CMK (cell line): ENCODE measurements at regions not wholly inside any gene's neighbourhood (a gene's known extent, or its start where the extent isn't known, plus 50 kb on each side); places are given as distances from the start of the nearest gene placed in this dataset.

Experiments used
- DNase-seq: peaks from one replicate; pipeline ENCODE4 v3.0.0-alpha.2; 2010; ENCODE audit warnings: low read depth

- DNase-seq, result no peak
These were observed 99.7 kb downstream of the ENGASE start for GRCh38 chr17:79174193-79174765.

- no peak for DNase-seq
These were observed 96.6 kb downstream of the ENGASE start for GRCh38 chr17:79171188-79171587.

- DNase-seq, result no peak
These were observed 95.2 kb downstream of the ENGASE start for GRCh38 chr17:79169861-79170260.

GRCh38 chr17:79169366-79169765 is 94.7 kb downstream of the ENGASE start:
- no peak for DNase-seq

GRCh38 chr17:79168486-79169055 is 93.9 kb downstream of the ENGASE start:
- DNase-seq, result no peak

- no peak for DNase-seq
These were observed 92.9 kb downstream of the ENGASE start for GRCh38 chr17:79167486-79167885.

GRCh38 chr17:79165756-79166473 is 91.3 kb downstream of the ENGASE start:
- DNase-seq, result no peak

GRCh38 chr17:79164913-79165695 is 90.5 kb downstream of the ENGASE start:
- DNase-seq, result no peak

- DNase-seq, result no peak
These were observed 89.8 kb downstream of the ENGASE start for GRCh38 chr17:79164408-79164807.

GRCh38 chr17:79163071-79163470 is 88.4 kb downstream of the ENGASE start:
- DNase-seq, result no peak

GRCh38 chr17:79162012-79162963 is 87.7 kb downstream of the ENGASE start:
- no peak for DNase-seq

GRCh38 chr17:79160980-79161636 is 86.5 kb downstream of the ENGASE start:
- DNase-seq, result peak; percentile 14

- DNase-seq, result no peak
These were observed 85.3 kb downstream of the ENGASE start for GRCh38 chr17:79159926-79160325.

GRCh38 chr17:79159471-79159870 is 84.8 kb downstream of the ENGASE start:
- DNase-seq, result no peak

- no peak for DNase-seq
These were observed 82.0 kb downstream of the ENGASE start for GRCh38 chr17:79156463-79157095.

- no peak for DNase-seq
These were observed 81.1 kb downstream of the ENGASE start for GRCh38 chr17:79155701-79156100.

GRCh38 chr17:79154951-79155585 is 80.4 kb downstream of the ENGASE start:
- DNase-seq, result no peak

- DNase-seq, result no peak
These were observed 79.8 kb downstream of the ENGASE start for GRCh38 chr17:79154446-79154845.

- no peak for DNase-seq
These were observed 78.9 kb downstream of the ENGASE start for GRCh38 chr17:79153367-79154130.
